Neuronal stem cell (in vitro differentiated cells): ENCODE measurements at regions not wholly inside any gene's neighbourhood (a gene's known extent, or its start where the extent isn't known, plus 50 kb on each side); places are given as distances from the start of the nearest gene placed in this dataset.

Experiments used
- DNase-seq: peaks from one replicate; pipeline ENCODE4 v3.0.0-alpha.2; 2013; ENCODE audit warnings: low spot score
- H2AFZ ChIP-seq: one replicate; pipeline ENCODE4 v1.6.1; 2013; ENCODE audit warnings: mild to moderate bottlenecking, low read length, inconsistent platforms
- H2AK5ac ChIP-seq: 2 replicates; pipeline ENCODE4 v1.6.1; 2013; ENCODE audit warnings: low read depth, mild to moderate bottlenecking, inconsistent platforms, low read length, moderate library complexity, mixed read lengths
- H2BK120ac ChIP-seq: 2 replicates; pipeline ENCODE4 v1.6.1; 2013; ENCODE audit warnings: low read depth, mild to moderate bottlenecking, inconsistent platforms, low read length, moderate library complexity, mixed read lengths
- H2BK12ac ChIP-seq: one replicate; pipeline ENCODE4 v1.6.1; 2013; ENCODE audit warnings: low read length, inconsistent platforms
- H2BK15ac ChIP-seq: 2 replicates; pipeline ENCODE4 v1.6.1; 2013; ENCODE audit warnings: mild to moderate bottlenecking, low read length, inconsistent platforms, mixed read lengths
- H2BK5ac ChIP-seq: one replicate; pipeline ENCODE4 v1.6.1; 2013; ENCODE audit warnings: inconsistent platforms, mild to moderate bottlenecking, low read length, moderate library complexity
- H3K14ac ChIP-seq: one replicate; pipeline ENCODE4 v1.6.1; 2013; ENCODE audit warnings: low read length, inconsistent platforms
- H3K18ac ChIP-seq: 2 replicates; pipeline ENCODE4 v1.6.1; 2013; ENCODE audit warnings: low read length, inconsistent platforms
- H3K23ac ChIP-seq: 2 replicates; pipeline ENCODE4 v1.6.1; 2013; ENCODE audit warnings: low read depth, mild to moderate bottlenecking, mixed read lengths, low read length, inconsistent platforms; ENCODE audit not compliant: poor library complexity
- H3K27ac ChIP-seq: replicated peaks from 3 replicates; pipeline ENCODE4 v1.5.1; 2013; ENCODE audit warnings: low read length, inconsistent platforms
- H3K27me3 ChIP-seq, 3 experiments: 2 replicates each; pipeline ENCODE4 v1.6.1; 2013; ENCODE audit warnings: low read length in 3 of 3, mild to moderate bottlenecking in 2 of 3, inconsistent platforms in 1 of 3, low read depth in 1 of 3, mixed read lengths in 1 of 3, moderate library complexity in 1 of 3; ENCODE audit not compliant: control insufficient read depth in 3 of 3, insufficient read depth in 3 of 3
- H3K36me3 ChIP-seq, 2 donors: replicated peaks in 1 of 2; 2 replicates each; pipeline ENCODE4 v1.6.1; 2013; ENCODE audit warnings: low read length in 2 of 2; ENCODE audit not compliant: control insufficient read depth in 2 of 2, insufficient read depth in 2 of 2
- H3K4ac ChIP-seq: 2 replicates; pipeline ENCODE4 v1.6.1; 2013; ENCODE audit warnings: inconsistent platforms, mild to moderate bottlenecking, low read length, moderate library complexity
- H3K4me1 ChIP-seq, 2 donors: 1 replicate in 1 of 2; 2 replicates in 1 of 2; pipeline ENCODE4 v1.6.1; 2013; ENCODE audit warnings: low read length in 2 of 2, low read depth in 1 of 2; ENCODE audit not compliant: control insufficient read depth in 2 of 2, insufficient read depth in 1 of 2
- H3K4me2 ChIP-seq: one replicate; pipeline ENCODE4 v1.6.1; 2013; ENCODE audit warnings: mild to moderate bottlenecking, low read length, inconsistent platforms; ENCODE audit not compliant: insufficient read depth, poor library complexity, severe bottlenecking
- H3K4me3 ChIP-seq, 2 donors: 2 replicates each; pipeline ENCODE4 v1.5.1; 2013; ENCODE audit warnings: low read length in 2 of 2, mild to moderate bottlenecking in 2 of 2, inconsistent platforms in 1 of 2, moderate library complexity in 1 of 2
- H3K79me1 ChIP-seq: one replicate; pipeline ENCODE4 v1.6.1; 2013; ENCODE audit warnings: low read depth, mild to moderate bottlenecking, inconsistent platforms, low read length, moderate library complexity
- H3K9ac ChIP-seq: one replicate; pipeline ENCODE4 v1.6.1; 2013; ENCODE audit warnings: mild to moderate bottlenecking, low read depth, low read length, inconsistent platforms; ENCODE audit not compliant: poor library complexity
- H3K9me3 ChIP-seq, 2 donors: replicated peaks in 1 of 2; 2 replicates each; pipeline versions ENCODE3 to v1.6.1; 2013; ENCODE audit warnings: low read length in 2 of 2, mild to moderate bottlenecking in 2 of 2, inconsistent platforms in 1 of 2, low read depth in 1 of 2, mixed read lengths in 1 of 2, moderate library complexity in 1 of 2; ENCODE audit not compliant: control insufficient read depth in 2 of 2, insufficient read depth in 1 of 2
- H4K8ac ChIP-seq: one replicate; pipeline ENCODE4 v1.6.1; 2013; ENCODE audit warnings: low read depth, mild to moderate bottlenecking, inconsistent platforms, low read length, moderate library complexity
- H4K91ac ChIP-seq: one replicate; pipeline ENCODE4 v1.6.1; 2013; ENCODE audit warnings: low read length, low read depth, mild to moderate bottlenecking, inconsistent platforms; ENCODE audit not compliant: poor library complexity
- WGBS, 2 donors: extraction: QIAGEN DNeasy Blood & Tissue Kit; methylation state at CpG; one replicate each; pipeline ENCODE4 v1.1.7; 2013; ENCODE audit warnings: missing lambda C conversion rate in 2 of 2, mixed read lengths in 1 of 2; ENCODE audit not compliant: insufficient read length in 2 of 2, insufficient replicate concordance in 1 of 2; ENCODE audit errors: extremely low coverage in 2 of 2; 5-methylcytosine and 5-hydroxymethylcytosine counted together

DNA sequence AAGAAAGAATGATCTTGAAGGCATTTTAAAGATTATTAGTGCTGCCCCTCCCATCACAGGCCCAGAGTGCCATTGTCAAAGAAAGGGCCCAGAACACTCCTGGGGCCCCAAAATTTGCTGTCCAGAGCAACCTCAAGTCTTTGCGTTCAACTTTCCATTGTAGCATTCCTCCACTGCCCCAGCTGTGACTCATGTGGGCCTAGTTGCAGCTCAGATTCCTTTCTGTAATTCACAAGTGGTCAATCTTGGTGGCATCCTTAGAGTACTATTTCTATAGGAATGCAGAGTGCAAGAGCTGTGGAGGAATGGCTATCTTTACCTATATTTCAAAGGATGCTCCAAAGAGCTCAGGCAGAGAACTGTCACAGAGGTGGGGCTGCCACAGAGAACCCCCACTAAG, 1500.8 kb upstream of the IGFBP7 start:
- no peak overlapping the region for H3K4me2 ChIP-seq
- H3K4me3 ChIP-seq: no peak overlapping the region
- no peaks in the 10 kb centered on the region for H3K79me1 ChIP-seq
- H3K9ac ChIP-seq: no peak overlapping the region
- H4K91ac ChIP-seq: no peak overlapping the region
- H3K27ac ChIP-seq: no peak overlapping the region
- no peak overlapping the region for H3K23ac ChIP-seq
- no peak overlapping the region for H3K14ac ChIP-seq
- no peaks in the 10 kb centered on the region for H3K4me1 ChIP-seq
- H2BK120ac ChIP-seq: no peak overlapping the region
- H3K36me3 ChIP-seq: no peaks in the 10 kb centered on the region
- H3K27me3 ChIP-seq: no peaks in the 10 kb centered on the region
- no peak overlapping the region for H4K8ac ChIP-seq
- H2BK15ac ChIP-seq: no peak overlapping the region
- H2BK12ac ChIP-seq: no peak overlapping the region
- no CpG with 5 or more reads among the region's 1 CpG for WGBS, 2 donors
- no peak for DNase-seq
- H2AFZ ChIP-seq: no peak overlapping the region
- H2BK5ac ChIP-seq: no peak overlapping the region
- H3K4ac ChIP-seq: no peak overlapping the region
- no peaks in the 10 kb centered on the region for H3K9me3 ChIP-seq
- H3K18ac ChIP-seq: no peak overlapping the region
- H2AK5ac ChIP-seq: no peak overlapping the region

DNA sequence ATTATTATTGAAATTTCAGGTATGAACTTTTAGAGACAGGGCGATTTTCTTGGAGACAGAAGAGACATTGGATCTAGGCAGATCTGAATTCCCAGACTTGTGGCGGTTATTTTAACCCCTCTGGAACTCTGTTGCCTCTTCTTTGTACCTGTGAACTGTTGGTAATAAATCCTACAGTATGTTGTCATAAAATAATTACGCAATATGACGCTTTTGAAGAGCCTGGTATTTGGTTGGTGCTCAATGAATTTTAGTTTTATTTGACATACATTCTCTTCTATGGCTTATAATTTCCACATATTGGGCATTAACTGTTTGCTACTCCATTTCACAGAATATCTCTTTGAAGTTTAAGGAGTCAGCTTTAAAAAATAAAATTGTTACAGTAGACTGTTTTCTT, 1496.1 kb upstream of the IGFBP7 start:
- Histone ChIP-seq H4K91ac (no peak overlapping the region), H3K4me2 (no peak overlapping the region), H2BK5ac (no peak overlapping the region), H3K79me1 (no peaks in the 10 kb centered on the region), H3K27me3 (no peaks in the 10 kb centered on the region), H2BK15ac (no peak overlapping the region), H2AFZ (no peak overlapping the region), H3K18ac (no peak overlapping the region), H3K23ac (no peak overlapping the region), H4K8ac (no peak overlapping the region), H3K4ac (no peak overlapping the region), H2BK12ac (no peak overlapping the region), H2AK5ac (no peak overlapping the region), H3K9me3 (no peaks in the 10 kb centered on the region), H3K9ac (no peak overlapping the region), H3K4me3 (no peak overlapping the region), H3K36me3 (no peaks in the 10 kb centered on the region), H2BK120ac (no peak overlapping the region), H3K4me1 (no peaks in the 10 kb centered on the region), H3K27ac (no peak overlapping the region), H3K14ac (no peak overlapping the region)
- DNase-seq: no peak
- no CpG with 5 or more reads among the region's 4 CpGs for WGBS, 2 donors

DNA sequence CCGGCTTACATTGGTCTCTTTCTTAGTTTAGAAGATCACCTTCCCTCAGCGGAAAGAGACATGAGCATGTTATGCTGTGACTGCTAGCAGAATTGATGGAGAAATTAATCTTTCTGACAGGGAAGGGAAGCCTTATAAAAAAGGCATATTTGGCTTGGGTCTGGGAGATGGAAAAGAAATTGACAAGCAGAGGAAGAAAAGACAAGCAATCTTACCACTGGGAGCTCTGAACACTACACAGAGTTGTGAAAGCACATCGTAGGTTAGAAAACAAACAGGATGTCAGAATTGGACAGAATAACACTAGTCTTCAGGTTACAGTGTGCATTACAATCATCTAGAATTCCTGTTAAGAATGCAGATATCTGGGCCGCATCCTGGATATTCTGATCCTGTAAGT, 1493.8 kb upstream of the IGFBP7 start:
- DNase-seq: no peak
- Histone ChIP-seq H2BK15ac (no peak overlapping the region), H4K8ac (no peak overlapping the region), H3K4ac (no peak overlapping the region), H2AFZ (no peak overlapping the region), H3K18ac (no peak overlapping the region), H3K4me2 (no peak overlapping the region), H3K27me3 (peaks cover 0 to 1% (median 0%) of the 10 kb centered on the region in 3 experiments), H3K4me1 (no peaks in the 10 kb centered on the region), H3K14ac (no peak overlapping the region), H3K23ac (no peak overlapping the region), H3K79me1 (no peaks in the 10 kb centered on the region), H2BK120ac (no peak overlapping the region), H2BK5ac (no peak overlapping the region), H4K91ac (no peak overlapping the region), H3K27ac (no peak overlapping the region), H3K9ac (no peak overlapping the region), H3K9me3 (no peaks in the 10 kb centered on the region), H2BK12ac (no peak overlapping the region), H2AK5ac (no peak overlapping the region), H3K36me3 (no peaks in the 10 kb centered on the region), H3K4me3 (no peak overlapping the region)
- no CpG with 5 or more reads among the region's 4 CpGs for WGBS, 2 donors

DNA sequence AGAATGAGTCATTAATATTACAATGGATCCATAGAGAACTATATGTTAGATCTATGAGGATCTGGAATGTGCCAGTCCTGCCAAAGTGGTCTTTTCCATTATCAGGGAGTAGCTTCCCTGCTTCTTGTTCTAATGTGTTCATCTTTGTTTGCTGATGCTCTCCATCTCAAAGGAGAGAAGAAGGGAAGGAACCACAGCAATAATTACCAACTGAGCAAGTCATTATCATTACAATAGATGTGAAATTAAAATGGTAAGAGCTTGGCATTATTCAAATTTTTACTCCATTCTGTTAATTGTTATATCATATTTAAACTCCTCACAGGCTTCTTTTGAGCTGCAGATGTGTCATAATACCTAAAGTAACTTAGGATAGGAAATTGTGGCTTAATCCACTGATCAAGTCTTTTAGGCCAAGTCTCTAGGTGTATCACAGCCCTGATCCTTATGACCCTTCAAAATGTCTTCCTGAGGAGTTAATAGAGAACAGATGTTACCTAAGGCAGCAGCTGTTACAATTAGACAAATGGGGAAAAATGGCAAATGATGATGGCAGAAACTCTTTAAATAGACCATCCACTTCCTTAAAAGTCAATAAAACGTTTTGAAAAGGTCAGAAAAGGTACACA, 1492.7 kb upstream of the IGFBP7 start:
- Histone ChIP-seq H3K4ac (no peak overlapping the region), H3K27ac (no peak overlapping the region), H3K4me1 (no peaks in the 10 kb centered on the region), H2AK5ac (no peak overlapping the region), H2BK5ac (no peak overlapping the region), H3K4me3 (no peak overlapping the region), H2BK12ac (no peak overlapping the region), H4K8ac (no peak overlapping the region), H2AFZ (no peak overlapping the region), H3K18ac (no peak overlapping the region), H2BK120ac (no peak overlapping the region), H3K36me3 (no peaks in the 10 kb centered on the region), H3K4me2 (no peak overlapping the region), H3K23ac (no peak overlapping the region), H2BK15ac (no peak overlapping the region), H3K27me3 (peaks cover 0 to 1% (median 0%) of the 10 kb centered on the region in 3 experiments), H3K9me3 (no peaks in the 10 kb centered on the region), H4K91ac (no peak overlapping the region), H3K9ac (no peak overlapping the region), H3K79me1 (no peaks in the 10 kb centered on the region), H3K14ac (no peak overlapping the region)
- no peak for DNase-seq
- WGBS, 2 donors: no CpG with 5 or more reads among the region's 1 CpG
